GM12865 (cell line): ENCODE measurements at regions not wholly inside any gene's neighbourhood (a gene's known extent, or its start where the extent isn't known, plus 50 kb on each side); places are given as distances from the start of the nearest gene placed in this dataset.

Experiments used
- DNase-seq: peaks from one replicate; pipeline ENCODE4 v3.0.0; 2010; ENCODE audit warnings: low read depth
- H3K4me3 ChIP-seq: 2 replicates; pipeline ENCODE4 v1.5.1; 2011; ENCODE audit warnings: mild to moderate bottlenecking, low read depth, low read length, control low read depth
- CTCF ChIP-seq: IDR thresholded peaks from 2 replicates; pipeline ENCODE4 v1.5.1; 2011; ENCODE audit warnings: low read length, control low read depth, low read depth, inconsistent platforms; ENCODE audit not compliant: insufficient read depth; ENCODE audit errors: missing control alignments

- TF ChIP-seq CTCF: no peak
- no peak overlapping the region for H3K4me3 ChIP-seq
Measured at GRCh38 chr4:144480068-144480467, 165.9 kb upstream of the HHIP start.

GRCh38 chr4:144489831-144490230, 156.1 kb upstream of the HHIP start:
- H3K4me3 ChIP-seq: no peak overlapping the region
- no peak for DNase-seq
- TF ChIP-seq CTCF: no peak

More at GRCh38 chr4:144480068-144480467, 165.9 kb upstream of the HHIP start:
- DNase-seq: no peak

GRCh38 chr4:144494280-144494679, 151.7 kb upstream of the HHIP start:
- no peak overlapping the region for H3K4me3 ChIP-seq
- DNase-seq: no peak
- TF ChIP-seq CTCF: no peak

GRCh38 chr4:144495944-144496343, 150.0 kb upstream of the HHIP start:
- no peak for TF ChIP-seq CTCF
- H3K4me3 ChIP-seq: no peak overlapping the region
- peak; percentile 4 for DNase-seq

GRCh38 chr4:144499777-144500176, 146.2 kb upstream of the HHIP start:
- peak; percentile 63 for DNase-seq
- TF ChIP-seq CTCF: no peak
- no peak overlapping the region for H3K4me3 ChIP-seq

- H3K4me3 ChIP-seq: no peak overlapping the region
- TF ChIP-seq CTCF: no peak
Measured at GRCh38 chr4:144501231-144501780, 144.7 kb upstream of the HHIP start.

GRCh38 chr4:144504883-144505282, 141.1 kb upstream of the HHIP start:
- no peak overlapping the region for H3K4me3 ChIP-seq
- TF ChIP-seq CTCF: no peak
- DNase-seq: no peak

More at GRCh38 chr4:144501231-144501780, 144.7 kb upstream of the HHIP start:
- no peak for DNase-seq
